HepG2 (cell line): ENCODE measurements at regions not wholly inside any gene's neighbourhood (a gene's known extent, or its start where the extent isn't known, plus 50 kb on each side); places are given as distances from the start of the nearest gene placed in this dataset.

ENCODE experiments used
- BRD4 ChIP-seq: sonication (generic); formaldehyde crosslinking; IDR thresholded peaks from 2 replicates; pipeline ENCODE4 v1.4.0; 2020; ENCODE audit warnings: missing genetic modification reagents
- IRF2 ChIP-seq: IDR thresholded peaks from 2 replicates; pipeline ENCODE4 v1.6.1; 2018; ENCODE audit warnings: missing genetic modification reagents, missing compliant biosample characterization
- KDM6A ChIP-seq: IDR thresholded peaks from 2 replicates; pipeline ENCODE4 v1.6.1; 2016; ENCODE audit warnings: low read depth
- NFE2L2 ChIP-seq: fragments of 150-350 bp; IDR thresholded peaks from 2 replicates; pipeline ENCODE4 v1.6.1; 2014; ENCODE audit warnings: low read length
- POGZ ChIP-seq: sonication (generic); formaldehyde crosslinking; IDR thresholded peaks from 2 replicates; pipeline ENCODE4 v1.4.0; 2020; ENCODE audit warnings: mild to moderate bottlenecking, missing genetic modification reagents
- SNRNP70 ChIP-seq: fragments of 200-400 bp; formaldehyde crosslinking; IDR thresholded peaks from 2 replicates; pipeline ENCODE4 v1.6.1; 2017; ENCODE audit warnings: mild to moderate bottlenecking, low read depth, low read length, moderate library complexity
- SOX6 ChIP-seq, 2 experiments: fragments of 450-650 bp in 1 of 2; sonication (generic) in 1 of 2; formaldehyde crosslinking in 1 of 2; IDR thresholded peaks; 2 replicates each; pipeline versions ENCODE4 v1.4.0 to v1.6.1; 2017 to 2020; ENCODE audit warnings: antibody characterized with exemption in 1 of 2, mild to moderate bottlenecking in 1 of 2, missing genetic modification reagents in 1 of 2
- ZFP37 ChIP-seq: sonication (generic); formaldehyde crosslinking; IDR thresholded peaks from 2 replicates; pipeline ENCODE4 v1.4.0; 2020; ENCODE audit warnings: missing genetic modification reagents, borderline replicate concordance
- ZFP90 ChIP-seq: sonication (generic); formaldehyde crosslinking; IDR thresholded peaks from 2 replicates; pipeline ENCODE4 v1.8.0; 2022; ENCODE audit warnings: missing genetic modification reagents, mild to moderate bottlenecking, inconsistent platforms, borderline replicate concordance
- ZMAT3 ChIP-seq: sonication (generic); formaldehyde crosslinking; conservative IDR thresholded peaks from 2 replicates; pipeline ENCODE4 v1.7.0; 2021; ENCODE audit warnings: missing genetic modification reagents
- ZMYM3 ChIP-seq: sonication (generic); formaldehyde crosslinking; IDR thresholded peaks from 2 replicates; pipeline ENCODE4 v1.5.1; 2020; ENCODE audit warnings: mild to moderate bottlenecking, missing genetic modification reagents
- ZNF530 ChIP-seq: sonication (generic); formaldehyde crosslinking; IDR thresholded peaks from 2 replicates; pipeline ENCODE4 v1.5.0; 2020; ENCODE audit warnings: low read depth, mild to moderate bottlenecking, missing genetic modification reagents
- ZNF644 ChIP-seq: IDR thresholded peaks from 2 replicates; pipeline ENCODE4 v1.6.1; 2016; ENCODE audit warnings: low read depth
- ZNF746 ChIP-seq: sonication (generic); formaldehyde crosslinking; IDR thresholded peaks from 2 replicates; pipeline ENCODE4 v1.8.0; 2022; ENCODE audit warnings: mild to moderate bottlenecking, missing genetic modification reagents
- ZNF782 ChIP-seq: sonication (generic); formaldehyde crosslinking; IDR thresholded peaks from 2 replicates; pipeline ENCODE4 v1.4.0; 2020; ENCODE audit warnings: missing genetic modification reagents, mild to moderate bottlenecking, borderline replicate concordance
- ZZZ3 ChIP-seq: sonication (generic); formaldehyde crosslinking; IDR thresholded peaks from 2 replicates; pipeline ENCODE4 v1.4.0; 2020; ENCODE audit warnings: missing genetic modification reagents, mild to moderate bottlenecking, borderline replicate concordance
- TF ChIP-seq, protein P1 (sequence below): sonication (generic); formaldehyde crosslinking; IDR thresholded peaks from 2 replicates; pipeline ENCODE4 v1.4.0; 2020; ENCODE audit warnings: missing genetic modification reagents
- TF ChIP-seq, protein P2 (sequence below): IDR thresholded peaks from 2 replicates; pipeline ENCODE4 v1.6.1; 2016
- TF ChIP-seq, protein P3 (sequence below), 2 experiments: sonication (generic) in 1 of 2; formaldehyde crosslinking in 1 of 2; IDR thresholded peaks; 2 replicates each; pipeline versions ENCODE4 v1.4.0 to v1.6.1; 2016 to 2020; ENCODE audit warnings: borderline replicate concordance in 1 of 2, low read depth in 1 of 2, mild to moderate bottlenecking in 1 of 2, missing genetic modification reagents in 1 of 2
- TF ChIP-seq, protein P4 (sequence below): sonication (generic); formaldehyde crosslinking; IDR thresholded peaks from 2 replicates; pipeline ENCODE4 v1.4.0; 2020; ENCODE audit warnings: mild to moderate bottlenecking, missing genetic modification reagents
- TF ChIP-seq, protein P5 (sequence below): IDR thresholded peaks from 2 replicates; pipeline ENCODE4 v1.6.1; 2012; ENCODE audit warnings: inconsistent platforms

DNA sequence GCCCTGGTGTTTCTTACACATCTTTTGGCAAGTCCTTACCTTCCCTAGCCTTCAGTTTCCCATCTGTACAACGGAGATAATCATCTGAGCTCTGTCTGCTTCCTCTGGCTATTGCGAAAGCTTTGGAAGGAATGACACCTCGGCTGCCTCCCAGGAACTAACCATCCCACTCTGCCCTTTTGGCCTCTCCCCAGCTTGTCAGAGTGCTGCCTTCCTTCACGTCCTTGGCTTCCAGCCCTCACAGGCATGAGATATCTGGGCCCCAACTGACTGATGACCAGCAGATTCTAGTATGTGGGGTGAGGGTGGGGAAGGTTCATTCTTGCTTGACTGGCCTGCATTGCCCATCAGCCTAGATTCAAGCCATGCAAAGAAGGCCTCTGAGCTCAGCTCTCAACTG is 253.1 kb upstream of the FGGY start (continued):
- TF ChIP-seq SOX6 (IDR thresholded peaks at IDR 0.05) = no peak
- peak; percentile 81 for TF ChIP-seq SOX6 (CRISPR knock-in tag; IDR thresholded peaks at IDR 0.05)
- peak; percentile 51; the same call in 1 of the 2 replicates for TF ChIP-seq ZNF782
- TF ChIP-seq, protein P1, sequence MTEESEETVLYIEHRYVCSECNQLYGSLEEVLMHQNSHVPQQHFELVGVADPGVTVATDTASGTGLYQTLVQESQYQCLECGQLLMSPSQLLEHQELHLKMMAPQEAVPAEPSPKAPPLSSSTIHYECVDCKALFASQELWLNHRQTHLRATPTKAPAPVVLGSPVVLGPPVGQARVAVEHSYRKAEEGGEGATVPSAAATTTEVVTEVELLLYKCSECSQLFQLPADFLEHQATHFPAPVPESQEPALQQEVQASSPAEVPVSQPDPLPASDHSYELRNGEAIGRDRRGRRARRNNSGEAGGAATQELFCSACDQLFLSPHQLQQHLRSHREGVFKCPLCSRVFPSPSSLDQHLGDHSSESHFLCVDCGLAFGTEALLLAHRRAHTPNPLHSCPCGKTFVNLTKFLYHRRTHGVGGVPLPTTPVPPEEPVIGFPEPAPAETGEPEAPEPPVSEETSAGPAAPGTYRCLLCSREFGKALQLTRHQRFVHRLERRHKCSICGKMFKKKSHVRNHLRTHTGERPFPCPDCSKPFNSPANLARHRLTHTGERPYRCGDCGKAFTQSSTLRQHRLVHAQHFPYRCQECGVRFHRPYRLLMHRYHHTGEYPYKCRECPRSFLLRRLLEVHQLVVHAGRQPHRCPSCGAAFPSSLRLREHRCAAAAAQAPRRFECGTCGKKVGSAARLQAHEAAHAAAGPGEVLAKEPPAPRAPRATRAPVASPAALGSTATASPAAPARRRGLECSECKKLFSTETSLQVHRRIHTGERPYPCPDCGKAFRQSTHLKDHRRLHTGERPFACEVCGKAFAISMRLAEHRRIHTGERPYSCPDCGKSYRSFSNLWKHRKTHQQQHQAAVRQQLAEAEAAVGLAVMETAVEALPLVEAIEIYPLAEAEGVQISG (CRISPR knock-in tag) = 0 out of 2 replicates have a peak, but pooled peaks have one; percentile 39
- TF ChIP-seq, protein P2, sequence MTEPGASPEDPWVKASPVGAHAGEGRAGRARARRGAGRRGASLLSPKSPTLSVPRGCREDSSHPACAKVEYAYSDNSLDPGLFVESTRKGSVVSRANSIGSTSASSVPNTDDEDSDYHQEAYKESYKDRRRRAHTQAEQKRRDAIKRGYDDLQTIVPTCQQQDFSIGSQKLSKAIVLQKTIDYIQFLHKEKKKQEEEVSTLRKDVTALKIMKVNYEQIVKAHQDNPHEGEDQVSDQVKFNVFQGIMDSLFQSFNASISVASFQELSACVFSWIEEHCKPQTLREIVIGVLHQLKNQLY (CRISPR knock-in tag) = peak; percentile 37; the same call in 1 of the 2 replicates
- peak; percentile 66 for TF ChIP-seq IRF2
- TF ChIP-seq, protein P3, sequence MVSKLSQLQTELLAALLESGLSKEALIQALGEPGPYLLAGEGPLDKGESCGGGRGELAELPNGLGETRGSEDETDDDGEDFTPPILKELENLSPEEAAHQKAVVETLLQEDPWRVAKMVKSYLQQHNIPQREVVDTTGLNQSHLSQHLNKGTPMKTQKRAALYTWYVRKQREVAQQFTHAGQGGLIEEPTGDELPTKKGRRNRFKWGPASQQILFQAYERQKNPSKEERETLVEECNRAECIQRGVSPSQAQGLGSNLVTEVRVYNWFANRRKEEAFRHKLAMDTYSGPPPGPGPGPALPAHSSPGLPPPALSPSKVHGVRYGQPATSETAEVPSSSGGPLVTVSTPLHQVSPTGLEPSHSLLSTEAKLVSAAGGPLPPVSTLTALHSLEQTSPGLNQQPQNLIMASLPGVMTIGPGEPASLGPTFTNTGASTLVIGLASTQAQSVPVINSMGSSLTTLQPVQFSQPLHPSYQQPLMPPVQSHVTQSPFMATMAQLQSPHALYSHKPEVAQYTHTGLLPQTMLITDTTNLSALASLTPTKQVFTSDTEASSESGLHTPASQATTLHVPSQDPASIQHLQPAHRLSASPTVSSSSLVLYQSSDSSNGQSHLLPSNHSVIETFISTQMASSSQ (IDR thresholded peaks at IDR 0.05; ENCODE audit: low read depth) = peak; percentile 36; the same call in 1 of the 2 replicates
- TF ChIP-seq, protein P3 (CRISPR knock-in tag; IDR thresholded peaks at IDR 0.05; ENCODE audit: borderline replicate concordance) = no peak
- TF ChIP-seq ZFP90 = 0 out of 2 replicates have a peak, but pooled peaks have one; percentile 63
- TF ChIP-seq ZFP37 (CRISPR knock-in tag) = no peak
- TF ChIP-seq, protein P4, sequence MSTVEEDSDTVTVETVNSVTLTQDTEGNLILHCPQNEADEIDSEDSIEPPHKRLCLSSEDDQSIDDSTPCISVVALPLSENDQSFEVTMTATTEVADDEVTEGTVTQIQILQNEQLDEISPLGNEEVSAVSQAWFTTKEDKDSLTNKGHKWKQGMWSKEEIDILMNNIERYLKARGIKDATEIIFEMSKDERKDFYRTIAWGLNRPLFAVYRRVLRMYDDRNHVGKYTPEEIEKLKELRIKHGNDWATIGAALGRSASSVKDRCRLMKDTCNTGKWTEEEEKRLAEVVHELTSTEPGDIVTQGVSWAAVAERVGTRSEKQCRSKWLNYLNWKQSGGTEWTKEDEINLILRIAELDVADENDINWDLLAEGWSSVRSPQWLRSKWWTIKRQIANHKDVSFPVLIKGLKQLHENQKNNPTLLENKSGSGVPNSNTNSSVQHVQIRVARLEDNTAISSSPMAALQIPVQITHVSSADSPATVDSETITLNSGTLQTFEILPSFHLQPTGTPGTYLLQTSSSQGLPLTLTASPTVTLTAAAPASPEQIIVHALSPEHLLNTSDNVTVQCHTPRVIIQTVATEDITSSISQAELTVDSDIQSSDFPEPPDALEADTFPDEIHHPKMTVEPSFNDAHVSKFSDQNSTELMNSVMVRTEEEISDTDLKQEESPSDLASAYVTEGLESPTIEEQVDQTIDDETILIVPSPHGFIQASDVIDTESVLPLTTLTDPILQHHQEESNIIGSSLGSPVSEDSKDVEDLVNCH (CRISPR knock-in tag) = no peak
- no peak for TF ChIP-seq ZNF530
- TF ChIP-seq ZMYM3 (CRISPR knock-in tag) = peak; percentile 77
- TF ChIP-seq ZMAT3 (CRISPR knock-in tag) = peak; percentile 79; the same call in 1 of the 2 replicates
- 0 out of 2 replicates have a peak, but pooled peaks have one; percentile 30 for TF ChIP-seq ZZZ3 (CRISPR knock-in tag)
- no peak for TF ChIP-seq SNRNP70
- TF ChIP-seq BRD4 (CRISPR knock-in tag) = no peak
- TF ChIP-seq ZNF644 = peak; percentile 75
- TF ChIP-seq POGZ = peak; percentile 82
- no peak for TF ChIP-seq NFE2L2
- peak; percentile 54; the same call in 1 of the 2 replicates for TF ChIP-seq KDM6A (CRISPR knock-in tag)
- no peak for TF ChIP-seq ZNF746 (CRISPR knock-in tag)
- TF ChIP-seq, protein P5, sequence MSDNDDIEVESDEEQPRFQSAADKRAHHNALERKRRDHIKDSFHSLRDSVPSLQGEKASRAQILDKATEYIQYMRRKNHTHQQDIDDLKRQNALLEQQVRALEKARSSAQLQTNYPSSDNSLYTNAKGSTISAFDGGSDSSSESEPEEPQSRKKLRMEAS = peak; percentile 51
